Left colon (tissue), 2 donors: ENCODE measurements at regions not wholly inside any gene's neighbourhood (a gene's known extent, or its start where the extent isn't known, plus 50 kb on each side); places are given as distances from the start of the nearest gene placed in this dataset.
"Not testable (repeated sequence)": the region's sequence is repeated elsewhere in the genome, so short reads cannot be mapped to it uniquely, and the experiment has no call there.

Source experiments
- ATAC-seq: fragments of 200-7000 bp; cut with Tn5 transposase; one replicate; pipeline ENCODE4 v1.9.1; 2020; ENCODE audit warnings: mild to moderate bottlenecking, moderate library complexity
- DNase-seq, 2 donors: peaks; one replicate each; pipeline ENCODE4 v3.0.0-alpha.2; 2020
- intact Hi-C, 2 donors: fragments of 100-400 bp; cut with DNase I in 1 of 2; cut with micrococcal nuclease in 1 of 2; formaldehyde crosslinking; loops; one replicate each; pipeline versions ENCODE4 v1.11.2 to v1.14.0; 2022; cut with DNase I, micrococcal nuclease
- donor health status: DM: no; HTN: no; CAD: no.
- donor health status: DM: yes; HTN: yes; CAD: no.

DNA sequence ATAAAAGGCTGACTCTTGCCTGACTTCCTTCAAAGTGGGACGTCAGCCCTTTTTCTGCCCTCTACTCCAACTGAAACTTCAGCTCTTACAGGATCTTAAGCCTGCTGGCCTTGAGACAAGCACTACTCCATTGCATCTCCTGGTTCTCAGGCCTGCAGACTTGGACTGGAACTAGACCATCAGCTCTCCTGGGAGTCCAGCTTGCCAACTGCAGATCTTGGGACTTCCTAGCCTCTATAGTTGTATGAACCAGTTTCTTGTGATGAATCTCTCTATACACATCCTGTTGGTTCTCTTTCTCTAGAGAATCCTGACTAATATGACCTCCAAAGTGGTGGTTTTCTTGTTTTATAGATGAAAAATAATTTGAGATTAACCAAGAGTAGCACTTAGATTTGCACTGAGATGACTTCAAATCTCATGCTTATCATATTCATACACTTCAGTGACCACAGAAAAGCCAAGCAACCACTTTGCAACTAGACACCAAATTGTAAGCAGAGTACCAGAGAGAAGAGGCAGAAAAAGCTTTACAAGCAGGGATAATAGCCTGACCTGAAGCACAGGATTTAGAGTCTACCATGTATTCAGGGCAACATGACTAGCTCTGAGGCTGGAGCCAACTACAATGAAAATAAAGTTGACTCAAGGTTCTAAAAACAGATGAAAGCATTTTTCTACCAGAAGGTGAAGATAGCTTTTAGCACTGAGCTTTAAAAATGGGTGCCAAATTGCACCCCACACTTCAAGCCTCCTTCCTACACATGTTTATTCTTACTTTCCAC lies 661.3 kb upstream of the USP24 start:
- no peak for DNase-seq
- intact Hi-C loops = no loop called here
- ATAC-seq = no peak

DNA sequence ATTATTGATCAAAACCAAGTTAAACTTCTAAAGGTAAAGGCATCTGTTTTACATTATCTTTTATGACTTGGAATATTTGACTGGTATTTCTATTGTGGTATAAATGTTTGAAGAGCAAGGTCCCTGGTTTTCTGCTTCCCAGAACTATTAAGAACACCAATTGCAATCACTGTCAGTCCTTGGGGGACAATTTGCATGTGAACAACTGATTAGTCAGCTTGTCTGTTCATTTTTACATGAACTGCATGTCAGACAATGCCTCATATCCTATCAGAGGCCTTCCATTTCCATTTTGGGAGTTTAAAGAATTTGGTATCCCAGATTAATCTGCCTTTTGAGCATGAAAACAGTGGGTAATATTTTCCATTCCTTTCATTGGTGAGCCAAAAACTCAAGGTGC lies 654.9 kb upstream of the USP24 start:
- intact Hi-C loops = no loop called here
- no peak for DNase-seq
- no peak for ATAC-seq

DNA sequence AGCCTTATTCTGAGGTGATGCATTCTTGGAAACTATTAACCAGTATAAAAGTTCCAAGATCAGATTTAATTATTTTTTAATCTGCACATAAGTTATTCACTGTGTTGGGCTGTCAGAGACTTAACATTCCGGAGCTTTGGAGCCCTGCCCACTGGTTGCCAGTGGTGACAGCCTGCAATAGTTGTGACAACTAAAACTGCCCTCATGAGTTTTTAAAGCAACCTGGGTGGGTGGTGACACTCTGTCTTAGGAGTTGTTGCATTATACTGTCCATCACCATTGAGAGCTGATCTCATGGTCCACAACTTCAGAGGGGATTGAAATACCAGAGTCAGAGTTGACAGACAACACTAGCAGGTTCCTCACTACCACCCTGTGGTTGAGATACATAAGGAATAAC lies 653.9 kb upstream of the USP24 start:
- DNase-seq (peak in 1 of 2 donors; percentile 9), ATAC-seq (no peak)
- intact Hi-C loops = no loop called here

DNA sequence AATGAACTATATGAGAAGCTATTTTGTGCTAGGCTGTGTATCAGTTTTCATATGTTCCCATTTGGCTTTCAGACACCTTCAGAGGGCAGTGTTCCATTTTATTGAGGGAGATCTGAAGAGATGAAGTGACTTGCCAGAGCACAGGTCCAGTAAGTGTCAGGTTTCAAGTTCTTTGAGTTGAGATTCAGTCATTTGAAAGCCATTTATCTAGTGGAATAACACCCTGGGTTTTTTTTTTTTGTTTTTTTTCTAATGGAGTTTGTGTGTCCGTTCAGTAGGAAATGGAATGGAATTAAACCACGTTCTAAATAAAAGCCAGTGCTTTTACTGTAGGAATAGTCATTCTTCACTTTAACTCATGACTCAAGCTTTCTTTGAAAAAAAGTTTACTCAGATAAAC lies 652.9 kb upstream of the USP24 start:
- DNase-seq (no peak), ATAC-seq (no peak)
- intact Hi-C loops = no loop called here

DNA sequence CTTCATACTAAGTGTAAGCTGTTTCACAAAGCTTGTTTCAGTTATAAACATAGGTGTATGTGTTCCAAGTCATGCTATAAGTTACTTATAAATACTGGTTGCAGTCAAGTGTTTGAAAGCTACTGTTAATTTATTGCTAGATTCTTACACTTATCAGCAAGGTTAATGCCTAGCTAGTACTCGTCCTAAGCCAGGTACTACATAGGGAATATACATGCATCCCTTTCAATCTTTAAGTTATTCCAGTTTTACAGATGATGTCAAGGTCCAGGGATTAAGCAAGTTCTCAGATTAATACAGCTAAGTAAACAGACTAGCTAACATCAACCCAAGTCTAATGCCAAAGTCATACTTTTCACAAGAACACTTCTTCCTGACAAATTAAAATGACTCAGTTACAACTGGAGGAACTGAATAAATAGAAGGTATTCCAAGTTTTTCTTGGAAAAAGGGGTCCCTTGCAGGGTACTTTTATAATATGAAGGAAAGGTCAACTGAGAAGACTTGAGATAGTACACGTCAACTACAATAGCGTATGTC lies 652.2 kb upstream of the USP24 start:
- no peak for ATAC-seq
- intact Hi-C loops = no loop called here
- DNase-seq = no peak

DNA sequence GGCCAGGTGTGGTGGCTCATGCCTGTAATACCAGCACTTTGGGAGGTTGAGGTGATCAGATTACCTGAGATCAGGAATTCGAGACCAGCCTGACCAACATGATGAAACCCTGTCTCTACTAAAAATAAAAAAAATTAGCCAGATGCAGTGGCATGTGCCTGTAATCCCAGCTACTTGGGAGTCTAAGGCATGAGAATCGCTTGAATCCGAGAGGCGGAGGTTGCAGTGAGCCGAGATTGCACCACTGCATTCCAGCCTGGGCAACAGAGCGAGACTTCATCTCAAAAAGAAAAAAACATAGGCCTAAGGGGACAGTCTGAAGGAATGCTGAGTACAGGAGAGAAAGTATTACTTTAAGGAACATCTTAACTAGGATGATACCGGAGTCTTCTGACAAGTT lies 650.6 kb upstream of the USP24 start:
- DNase-seq, intact Hi-C loops, ATAC-seq: not testable (repeated sequence)

DNA sequence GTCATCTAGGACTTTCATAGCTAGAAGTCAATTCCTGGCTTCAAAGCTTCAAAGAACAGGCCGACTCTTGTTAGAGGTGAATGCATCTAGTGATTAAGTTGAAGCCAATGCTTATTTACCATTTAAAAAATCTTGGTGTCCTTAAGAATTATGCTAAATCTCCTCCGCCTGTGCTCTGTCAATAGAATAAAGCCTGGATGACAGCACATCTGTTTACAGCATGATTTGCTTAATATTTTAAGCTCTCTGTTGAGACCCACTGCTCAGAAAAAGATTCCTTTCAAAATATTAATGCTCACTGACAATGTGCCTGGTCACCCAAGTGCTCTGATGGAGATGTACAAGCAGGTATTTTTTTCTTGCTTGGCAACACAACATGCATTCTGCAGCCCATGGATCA lies 649.1 kb upstream of the USP24 start:
- DNase-seq = no peak
- intact Hi-C loops = no loop called here
- ATAC-seq = no peak

DNA sequence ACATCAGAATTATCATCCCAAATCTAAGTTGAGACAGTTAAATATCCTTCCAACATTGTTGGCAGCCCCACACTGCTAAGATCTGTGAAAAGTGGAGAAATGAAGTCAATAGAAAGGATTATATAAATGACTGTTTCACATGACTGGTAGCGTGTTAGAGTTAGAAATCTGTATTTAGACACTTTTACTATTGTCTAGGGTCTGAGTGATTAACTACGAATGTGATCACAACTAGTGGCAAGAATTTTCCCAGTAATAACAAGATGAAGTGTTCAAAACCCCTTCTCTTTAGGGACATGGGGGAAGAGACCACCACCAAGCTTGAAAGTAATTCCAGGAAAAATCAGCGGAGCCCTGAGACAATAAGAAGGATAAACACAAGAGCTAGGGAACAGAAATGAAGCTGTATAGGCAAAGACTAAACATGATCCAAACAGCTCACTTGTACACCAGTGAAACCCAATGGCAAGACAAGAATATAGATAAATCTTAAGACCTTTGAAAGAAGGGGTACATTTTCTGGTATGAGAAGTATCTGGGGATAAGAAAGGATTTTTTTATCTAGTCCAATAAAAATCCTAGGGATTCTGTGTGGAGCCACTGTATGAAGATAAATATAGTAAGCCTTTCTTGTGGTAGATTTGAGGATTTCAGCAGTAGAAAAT lies 646.6 kb upstream of the USP24 start:
- no peak for DNase-seq
- ATAC-seq = no peak
- intact Hi-C loops = no loop called here

DNA sequence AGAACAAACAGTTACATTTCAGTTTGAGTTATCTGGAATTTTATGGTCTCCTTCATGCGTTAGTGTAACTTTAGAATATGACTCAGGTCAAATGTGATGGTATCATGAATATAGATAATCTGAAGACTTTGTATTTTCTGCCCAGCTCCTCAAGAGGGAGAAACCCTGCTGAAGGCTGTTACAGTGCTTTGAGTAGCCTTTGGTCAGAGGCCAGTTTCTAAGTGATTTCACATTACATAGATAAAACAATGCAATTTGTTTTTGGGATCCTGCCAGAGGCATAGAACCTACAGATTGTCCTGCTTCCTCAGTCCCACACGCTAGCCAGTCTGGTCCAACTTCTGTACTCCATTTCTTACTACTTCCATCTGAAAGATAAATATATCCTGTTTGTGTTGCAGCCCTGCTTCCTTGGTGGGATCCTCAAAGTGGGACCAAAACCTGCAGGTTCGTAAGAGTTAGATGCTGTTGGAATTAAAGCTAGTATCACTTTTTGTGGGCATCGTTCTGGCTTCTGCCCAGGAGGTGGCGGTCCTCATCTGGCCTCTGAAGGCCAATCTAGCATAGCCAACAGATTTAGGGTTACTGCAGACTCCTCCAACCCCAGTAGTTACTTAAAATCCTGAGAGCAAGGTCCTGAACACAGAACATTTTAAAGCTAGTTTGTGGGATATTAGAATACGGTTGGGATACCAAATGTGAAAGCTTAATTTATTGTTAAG lies 645.8 kb upstream of the USP24 start:
- DNase-seq = no peak
- intact Hi-C loops = no loop called here
- ATAC-seq = no peak

DNA sequence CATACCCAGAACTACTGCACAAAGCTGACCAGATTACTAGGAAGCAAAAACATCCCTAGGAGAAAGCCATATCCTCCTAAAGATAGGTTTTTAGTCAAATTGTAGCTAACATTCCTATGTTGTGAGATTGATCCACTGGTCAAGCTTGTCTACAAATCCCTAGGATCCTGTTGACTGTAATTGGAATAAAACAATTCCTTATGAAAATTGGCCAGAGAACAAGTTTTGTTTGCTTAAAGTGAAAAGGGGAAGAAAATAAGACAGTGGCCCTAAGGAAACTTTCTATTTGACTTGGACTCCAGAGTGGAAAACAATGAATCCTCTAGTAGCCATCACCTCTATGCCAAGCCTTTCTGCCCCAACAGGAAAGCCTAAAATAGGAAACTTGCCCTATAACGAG lies 645.2 kb upstream of the USP24 start:
- ATAC-seq (no peak), DNase-seq (no peak)
- intact Hi-C loops = no loop called here

DNA sequence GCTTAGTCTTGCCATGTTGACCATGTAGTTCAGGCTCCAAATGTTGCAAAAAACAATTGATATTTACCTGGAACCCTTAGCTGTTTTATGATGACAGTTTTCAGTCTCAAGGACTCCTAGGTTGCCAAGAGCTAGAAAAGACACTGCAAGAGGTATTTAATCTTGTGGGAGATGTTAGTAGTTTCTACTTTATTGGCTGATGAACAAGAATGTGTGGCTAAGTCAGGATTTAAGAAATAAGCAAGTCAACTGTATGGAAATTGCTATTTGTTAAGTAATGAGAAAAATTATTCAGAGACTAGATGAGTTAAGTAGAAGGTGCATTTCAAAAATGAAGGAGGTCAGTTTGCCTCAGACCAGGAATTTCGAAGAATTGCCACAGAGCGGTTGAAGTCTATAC lies 639.7 kb upstream of the USP24 start:
- no peak for DNase-seq
- intact Hi-C loops = no loop called here
- no peak for ATAC-seq

DNA sequence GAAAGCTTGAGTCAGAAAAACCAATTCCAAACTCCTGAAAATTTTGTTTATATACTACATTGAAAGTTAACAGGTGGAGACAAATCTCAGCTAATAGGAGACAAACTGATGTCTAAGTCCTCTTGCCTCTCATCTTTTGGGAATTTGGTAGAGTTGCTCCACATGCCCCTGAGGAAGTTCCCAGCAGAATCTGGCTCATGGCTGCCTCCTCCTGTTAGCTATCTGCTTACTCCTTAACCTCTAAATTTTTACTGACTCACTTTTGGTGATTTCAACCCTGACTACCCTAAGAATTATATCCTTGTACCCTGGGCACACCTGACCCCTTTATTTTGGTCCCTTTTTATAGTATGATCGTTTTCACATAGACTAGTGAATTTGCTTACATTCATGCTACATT lies 633.7 kb upstream of the USP24 start:
- DNase-seq (no peak), ATAC-seq (no peak)
- intact Hi-C loops = no loop called here

DNA sequence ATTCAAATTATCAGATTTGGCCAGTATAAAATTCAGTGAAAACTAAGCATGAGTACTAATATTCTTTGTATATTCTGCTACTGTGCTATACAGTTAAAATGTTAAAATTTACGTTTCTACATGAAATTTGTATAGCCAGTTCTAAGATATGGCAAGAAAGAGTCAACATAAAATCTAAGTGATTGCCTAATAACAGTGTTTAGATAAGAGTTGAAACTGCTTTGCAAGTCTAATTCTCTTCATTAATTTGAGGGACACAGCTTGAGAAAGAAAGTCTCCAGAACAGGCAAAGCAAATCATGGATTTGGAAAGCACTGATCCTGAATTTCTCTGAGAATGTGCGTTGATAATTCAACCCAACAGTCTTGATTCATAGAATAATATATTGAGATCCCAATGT lies 630.9 kb upstream of the USP24 start:
- ATAC-seq (no peak), DNase-seq (no peak)
- intact Hi-C loops = no loop called here

DNA sequence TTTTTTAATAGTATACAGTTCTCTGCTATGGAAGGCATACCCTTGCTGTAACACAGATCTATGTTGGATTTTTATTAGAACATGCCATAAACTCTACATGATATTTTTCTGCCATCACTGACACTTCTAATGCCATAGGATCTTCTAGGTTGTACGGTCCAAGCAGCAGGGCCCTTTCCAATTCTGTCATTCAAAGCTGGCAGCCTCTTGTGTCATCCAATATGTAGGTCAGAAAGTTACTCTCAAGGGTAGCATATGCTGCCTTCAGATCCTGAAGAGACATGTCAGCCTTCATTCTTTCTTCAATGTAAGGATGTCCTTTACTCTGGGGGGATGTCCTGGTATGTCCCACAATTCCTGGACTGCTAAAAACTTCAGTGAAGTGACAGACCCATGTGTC lies 629.2 kb upstream of the USP24 start:
- DNase-seq (no peak), ATAC-seq (no peak)
- intact Hi-C loops = no loop called here

DNA sequence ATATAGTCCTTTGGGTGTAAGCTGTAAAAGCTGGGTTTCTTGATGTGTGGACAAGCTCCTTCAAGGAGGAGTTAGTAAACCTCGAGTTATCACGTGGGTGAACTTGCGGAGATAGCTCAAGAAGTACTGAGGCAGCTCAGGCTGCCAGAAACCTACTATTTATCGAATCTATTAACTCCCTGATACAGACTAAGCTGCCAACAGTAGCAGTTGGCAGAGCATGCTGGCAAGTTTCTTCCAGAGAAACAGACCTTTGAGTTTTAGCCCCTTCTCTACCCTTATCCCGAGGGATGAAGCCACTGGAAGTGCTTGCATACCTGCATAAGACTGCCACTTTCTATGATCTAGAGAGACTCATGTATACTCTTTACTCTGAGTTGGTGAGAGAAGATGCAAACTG lies 624.5 kb upstream of the USP24 start:
- DNase-seq (no peak), ATAC-seq (no peak)
- intact Hi-C loops = no loop called here

DNA sequence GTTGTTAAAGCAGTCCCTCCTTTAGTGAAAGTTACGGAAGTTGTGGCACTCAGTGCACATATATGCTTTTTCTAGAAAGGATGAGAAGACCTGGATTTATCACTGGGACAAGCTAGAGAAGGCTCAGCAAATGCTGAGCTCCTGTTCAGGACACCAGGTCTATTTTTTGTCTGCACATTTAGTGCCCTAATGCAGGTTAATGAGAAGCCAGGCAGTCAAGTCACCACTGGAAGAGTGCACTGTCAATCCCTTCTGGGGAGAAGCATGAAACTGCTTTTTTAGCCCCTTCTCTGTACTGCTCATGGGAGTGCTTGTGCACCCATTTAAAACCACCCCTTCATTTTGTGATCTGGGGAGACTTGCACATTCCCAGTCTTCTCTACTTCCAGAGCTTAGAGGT lies 624.1 kb upstream of the USP24 start:
- intact Hi-C loops = no loop called here
- DNase-seq = no peak
- no peak for ATAC-seq

DNA sequence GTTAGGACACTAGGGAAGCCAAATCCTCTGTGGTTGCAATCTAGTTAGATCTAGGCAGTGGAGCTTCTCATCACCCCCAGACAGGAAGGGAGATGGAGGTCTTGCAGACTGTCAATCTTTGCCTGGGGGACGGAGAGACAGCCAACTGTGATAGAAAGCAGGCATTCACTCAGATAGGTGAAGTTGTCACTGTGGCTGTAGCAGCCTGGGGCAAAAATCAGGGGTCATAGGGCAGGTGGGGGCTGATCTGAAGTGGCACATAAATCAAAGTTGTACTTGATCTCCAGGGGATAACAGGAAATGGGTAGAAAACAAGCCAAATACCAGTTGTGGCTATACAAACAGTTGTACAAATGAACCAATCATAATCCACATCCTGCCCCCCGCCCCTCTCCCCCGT lies 620.9 kb upstream of the USP24 start:
- no peak for DNase-seq
- no peak for ATAC-seq
- intact Hi-C loops = no loop called here

DNA sequence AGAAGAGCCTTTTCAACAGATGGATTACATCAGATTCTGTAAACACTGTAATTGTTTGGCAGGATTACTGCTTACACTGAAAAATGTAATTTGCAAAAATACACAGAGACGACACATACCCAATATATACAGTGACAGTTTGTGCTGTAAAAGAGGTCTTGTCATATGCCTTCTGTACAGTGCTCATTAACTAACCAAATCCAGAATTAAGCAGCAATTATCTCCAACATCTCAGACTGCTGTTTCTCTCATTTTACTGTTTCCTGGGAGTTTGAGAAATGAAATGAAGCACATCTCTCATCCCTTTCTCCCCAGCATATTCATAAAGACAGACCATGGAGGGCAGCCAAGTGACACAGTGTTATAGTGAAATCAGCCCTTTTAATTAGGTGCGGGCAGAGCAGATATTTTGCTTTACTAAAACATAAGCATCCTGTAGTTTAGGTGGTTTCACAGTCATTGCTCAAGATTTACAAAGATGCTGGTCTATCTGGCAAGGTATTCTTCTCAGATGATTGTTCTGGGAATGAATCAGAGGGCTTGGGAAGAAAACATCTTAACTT lies 618.4 kb upstream of the USP24 start:
- ATAC-seq = no peak
- DNase-seq = no peak
- intact Hi-C loops = no loop called here

DNA sequence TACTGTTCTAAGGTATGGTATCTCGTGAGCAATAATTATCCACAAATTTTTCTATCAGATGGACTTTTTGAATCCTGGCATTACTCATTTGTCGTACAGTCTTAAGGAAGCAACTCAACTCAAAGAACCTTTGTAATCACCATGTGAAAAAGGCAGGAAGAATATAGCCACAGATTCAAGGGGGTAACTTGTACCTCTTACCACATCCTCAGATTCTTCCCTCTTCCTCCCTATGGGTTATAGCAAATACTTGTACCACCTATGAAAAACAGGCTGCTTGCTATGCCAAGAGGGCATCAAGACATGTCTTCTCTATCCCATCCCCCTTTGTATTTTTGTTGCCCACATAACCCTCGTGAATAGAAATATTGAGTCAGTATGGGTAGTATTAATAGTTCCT lies 616.6 kb upstream of the USP24 start:
- no peak for DNase-seq
- no peak for ATAC-seq
- intact Hi-C loops = no loop called here

DNA sequence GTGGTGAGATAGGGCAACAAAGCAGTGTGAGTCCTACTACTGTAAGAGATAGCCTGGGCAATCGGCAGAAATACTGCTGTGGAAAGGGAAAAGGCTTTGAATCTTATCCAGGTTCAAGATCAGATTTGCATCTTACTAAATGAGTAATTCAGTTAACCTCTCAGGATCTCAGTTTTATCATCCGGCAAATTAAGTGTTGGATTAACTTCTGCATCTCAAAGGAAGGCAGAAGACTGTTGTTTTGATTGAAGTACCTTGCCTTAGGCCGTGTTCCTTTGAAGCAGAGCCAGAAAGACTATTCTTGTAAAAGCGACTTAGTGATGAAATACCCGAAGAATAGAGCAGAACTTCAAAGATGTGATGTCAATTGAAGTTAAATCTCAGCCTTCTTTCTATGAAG lies 612.9 kb upstream of the USP24 start:
- ATAC-seq (no peak), DNase-seq (no peak)
- intact Hi-C loops = no loop called here
